GM23338 (cell line): ENCODE measurements at regions not wholly inside any gene's neighbourhood (a gene's known extent, or its start where the extent isn't known, plus 50 kb on each side); places are given as distances from the start of the nearest gene placed in this dataset.

Experiments
- ATAC-seq: fragments of 200-7000 bp; cut with Tn5 transposase; 3 replicates; pipeline ENCODE4 v1.9.1; 2020
- DNase-seq: peaks from one replicate; pipeline ENCODE4 v3.0.0-alpha.2; 2015; ENCODE audit warnings: low spot score
- H2AFZ ChIP-seq: fragments of 200-600 bp; sonication (generic); 2 replicates; pipeline ENCODE4 v1.8.0; 2016; ENCODE audit warnings: antibody characterized with exemption, mild to moderate bottlenecking, moderate library complexity
- H3F3A ChIP-seq: fragments of 200-600 bp; sonication (generic); replicated peaks from 2 replicates; pipeline ENCODE4 v1.8.0; 2017; ENCODE audit warnings: antibody characterized with exemption, mixed run types, low read depth
- H3K27ac ChIP-seq: fragments of 200-600 bp; sonication (generic); 2 replicates; pipeline ENCODE4 v1.6.1; 2016; ENCODE audit warnings: low read depth
- H3K27me3 ChIP-seq: fragments of 200-600 bp; sonication (generic); 2 replicates; pipeline ENCODE4 v1.8.0; 2016; ENCODE audit warnings: mild to moderate bottlenecking, mixed run types, moderate library complexity; ENCODE audit not compliant: insufficient read depth
- H3K36me3 ChIP-seq: fragments of 200-600 bp; sonication (generic); 2 replicates; pipeline ENCODE4 v1.8.0; 2016; ENCODE audit warnings: mild to moderate bottlenecking; ENCODE audit not compliant: insufficient read depth
- H3K4me1 ChIP-seq: fragments of 200-600 bp; sonication (generic); 2 replicates; pipeline ENCODE4 v1.8.0; 2016; ENCODE audit warnings: mild to moderate bottlenecking, moderate library complexity; ENCODE audit not compliant: insufficient read depth
- H3K4me2 ChIP-seq: fragments of 200-600 bp; sonication (generic); 2 replicates; pipeline ENCODE4 v1.7.1; 2017; ENCODE audit warnings: mixed run types
- H3K4me3 ChIP-seq: fragments of 200-600 bp; sonication (generic); 2 replicates; pipeline ENCODE4 v1.6.1; 2016; ENCODE audit warnings: mixed run types
- H3K79me2 ChIP-seq: fragments of 200-600 bp; sonication (generic); replicated peaks from 2 replicates; pipeline ENCODE4 v1.8.0; 2017; ENCODE audit warnings: mild to moderate bottlenecking; ENCODE audit not compliant: insufficient read depth
- H3K9me2 ChIP-seq: fragments of 200-600 bp; sonication (generic); 2 replicates; pipeline ENCODE4 v1.8.0; 2017; ENCODE audit not compliant: insufficient read depth
- H4K20me1 ChIP-seq: fragments of 200-600 bp; sonication (generic); replicated peaks from 2 replicates; pipeline ENCODE4 v1.8.0; 2017; ENCODE audit warnings: mild to moderate bottlenecking; ENCODE audit not compliant: insufficient read depth
- H3K27ac Mint-ChIP-seq: 2 replicates; pipeline ENCODE4 v1.8.0; 2020; ENCODE audit warnings: inconsistent platforms, mild to moderate bottlenecking, moderate library complexity, mixed read lengths
- H3K27me3 Mint-ChIP-seq: 3 replicates; pipeline ENCODE4 v1.8.0; 2022; ENCODE audit warnings: low read depth, mild to moderate bottlenecking, moderate library complexity, mixed read lengths, inconsistent platforms; ENCODE audit not compliant: insufficient read depth, poor library complexity
- H3K36me3 Mint-ChIP-seq: 3 replicates; pipeline ENCODE4 v1.8.0; 2021; ENCODE audit warnings: low read depth, mild to moderate bottlenecking, inconsistent platforms, moderate library complexity, mixed read lengths
- H3K4me1 Mint-ChIP-seq: 3 replicates; pipeline ENCODE4 v1.8.0; 2020; ENCODE audit warnings: mild to moderate bottlenecking, inconsistent platforms, mixed read lengths
- H3K4me3 Mint-ChIP-seq: 3 replicates; pipeline ENCODE4 v1.8.0; 2021; ENCODE audit warnings: moderate library complexity, mild to moderate bottlenecking, inconsistent platforms, mixed read lengths
- H3K9me3 Mint-ChIP-seq: 3 replicates; pipeline ENCODE4 v1.8.0; 2020; ENCODE audit warnings: moderate library complexity, mild to moderate bottlenecking, inconsistent platforms, mixed read lengths
- CREB1 ChIP-seq: fragments of 250-450 bp; sonication (Bioruptor Pico); IDR thresholded peaks from 2 replicates; pipeline ENCODE4 v1.5.0; 2020; ENCODE audit warnings: low read depth, mild to moderate bottlenecking, moderate library complexity
- CTCF ChIP-seq, 2 experiments: fragments of 200-600 bp in 1 of 2; sonication (generic) in 1 of 2; conservative IDR thresholded peaks; 2 replicates each; pipeline versions ENCODE4 v1.5.1 to v1.6.1; 2016 to 2017; ENCODE audit warnings: antibody characterized with exemption in 2 of 2, low read depth in 2 of 2, mild to moderate bottlenecking in 2 of 2, moderate library complexity in 1 of 2
- ETS1 ChIP-seq: IDR thresholded peaks from 2 replicates; pipeline ENCODE4 v1.6.1; 2016; ENCODE audit warnings: antibody characterized with exemption
- EZH2 ChIP-seq: fragments of 200-600 bp; sonication (generic); IDR thresholded peaks from one replicate; pipeline ENCODE4 v1.8.0; 2017; ENCODE audit warnings: antibody characterized with exemption, mild to moderate bottlenecking, low read depth; ENCODE audit not compliant: unreplicated experiment
- EZH2phosphoT487 ChIP-seq: fragments of 200-600 bp; sonication (generic); IDR thresholded peaks from one replicate; pipeline ENCODE4 v1.8.1; 2018; ENCODE audit warnings: antibody characterized with exemption; ENCODE audit not compliant: unreplicated experiment
- JUNB ChIP-seq: IDR thresholded peaks from one replicate; pipeline ENCODE4 v1.6.1; 2016; ENCODE audit warnings: antibody characterized with exemption; ENCODE audit not compliant: unreplicated experiment
- NANOG ChIP-seq: IDR thresholded peaks from 2 replicates; pipeline ENCODE4 v1.6.1; 2016; ENCODE audit warnings: antibody characterized with exemption, borderline replicate concordance
- POLR2AphosphoS5 ChIP-seq: IDR thresholded peaks from 2 replicates; pipeline ENCODE4 v1.6.1; 2016; ENCODE audit warnings: antibody characterized with exemption, low read depth
- REST ChIP-seq: IDR thresholded peaks from one replicate; pipeline ENCODE4 v1.6.1; 2018; ENCODE audit warnings: antibody characterized with exemption; ENCODE audit not compliant: unreplicated experiment
- STAT1 ChIP-seq: IDR thresholded peaks from one replicate; pipeline ENCODE4 v1.6.1; 2016; ENCODE audit warnings: antibody characterized with exemption; ENCODE audit not compliant: unreplicated experiment
- ZNF114 ChIP-seq: fragments of 250-450 bp; sonication (Bioruptor Pico); IDR thresholded peaks from 2 replicates; pipeline ENCODE4 v1.5.0; 2020; ENCODE audit warnings: mild to moderate bottlenecking, moderate library complexity
- ZNF331 ChIP-seq: fragments of 250-450 bp; sonication (Bioruptor Pico); IDR thresholded peaks from 2 replicates; pipeline ENCODE4 v1.5.0; 2020; ENCODE audit warnings: low read depth, mild to moderate bottlenecking, moderate library complexity
- ZNF462 ChIP-seq: fragments of 250-450 bp; sonication (Bioruptor Pico); IDR thresholded peaks from 2 replicates; pipeline ENCODE4 v1.5.0; 2020; ENCODE audit warnings: mild to moderate bottlenecking, moderate library complexity

GRCh38 chr13:72201726-72202125 lies 334.7 kb upstream of the DACH1 start:
- H3K4me3 ChIP-seq, result no peak overlapping the region
- no peak for DNase-seq
- H3K79me2 ChIP-seq, result no peaks in the 10 kb centered on the region
- H3K4me2 ChIP-seq, result no peak overlapping the region
- ATAC-seq, result no peak
- no peaks in the 10 kb centered on the region for H3F3A ChIP-seq
- H3K9me3 Mint-ChIP-seq, result no peaks in the 10 kb centered on the region
- H3K36me3 Mint-ChIP-seq, result no peaks in the 10 kb centered on the region
- H4K20me1 ChIP-seq, result no peaks in the 10 kb centered on the region
- H3K27me3 Mint-ChIP-seq, result peaks cover 2% of the 10 kb centered on the region
- no peaks in the 10 kb centered on the region for H3K36me3 ChIP-seq
- no peaks in the 10 kb centered on the region for H3K27me3 ChIP-seq
- no peak for TF ChIP-seq ZNF462
- no peak for TF ChIP-seq STAT1
- TF ChIP-seq POLR2AphosphoS5, result no peak
- TF ChIP-seq ZNF114, result no peak
- TF ChIP-seq CREB1, result no peak
- no peak for TF ChIP-seq CTCF (conservative IDR thresholded peaks at IDR 0.05; ENCODE audit: low read depth in 2 of 2)
- TF ChIP-seq EZH2phosphoT487, result no peak
- TF ChIP-seq NANOG, result no peak
- TF ChIP-seq REST, result no peak
- no peak for TF ChIP-seq ETS1
- no peak for TF ChIP-seq ZNF331 (CRISPR knock-in tag)
- TF ChIP-seq JUNB, result no peak
- no peak for TF ChIP-seq EZH2
- H3K27ac ChIP-seq, result no peak overlapping the region
- H3K4me3 Mint-ChIP-seq, result no peak overlapping the region
- peaks cover 7% of the 10 kb centered on the region for H3K4me1 Mint-ChIP-seq
- peaks cover 12% of the 10 kb centered on the region for H3K9me2 ChIP-seq
- H3K27ac Mint-ChIP-seq, result no peak overlapping the region
- H2AFZ ChIP-seq, result no peak overlapping the region
- H3K4me1 ChIP-seq, result peaks cover 5% of the 10 kb centered on the region; the same call in 1 of the 2 replicates
